ENCODE measurements at regions not wholly inside any gene's neighbourhood (a gene's known extent, or its start where the extent isn't known, plus 50 kb on each side); places are given as distances from the start of the nearest gene placed in this dataset.
A peak's percentile ranks its signal among the peaks of the same experiment; 100 is the strongest.
"Not testable (repeated sequence)": the region's sequence is repeated elsewhere in the genome, so short reads cannot be mapped to it uniquely, and the experiment has no call there.

- H3K4me3 ChIP-seq (ENCODE audit: low read depth, low read length) = no peak overlapping the region
- DNase-seq (ENCODE audit: low read depth) = no peak
- TF ChIP-seq POLR2A (IDR thresholded peaks at IDR 0.05; ENCODE audit: extremely low read depth, insufficient read length) (no peak), MYC (IDR thresholded peaks at IDR 0.05; ENCODE audit: low read depth, low read length) (no peak), MAX (IDR thresholded peaks at IDR 0.05; ENCODE audit: low read depth, low read length) (no peak), CTCF (IDR thresholded peaks at IDR 0.05; ENCODE audit: low read depth, low read length) (no peak)
Observed at GRCh38 chr15:92728266-92728665, 72.7 kb upstream of the FAM174B start.

GRCh38 chr15:92733090-92733933, 77.7 kb upstream of the FAM174B start:
- DNase-seq (ENCODE audit: low read depth) = peak; percentile 58
- no peak for TF ChIP-seq POLR2A (IDR thresholded peaks at IDR 0.05; ENCODE audit: extremely low read depth, insufficient read length)
- TF ChIP-seq MYC (IDR thresholded peaks at IDR 0.05; ENCODE audit: low read depth, low read length) = no peak
- no peak for TF ChIP-seq MAX (IDR thresholded peaks at IDR 0.05; ENCODE audit: low read depth, low read length)
- no peak for TF ChIP-seq CTCF (IDR thresholded peaks at IDR 0.05; ENCODE audit: low read depth, low read length)
- H3K4me3 ChIP-seq (ENCODE audit: low read depth, low read length) = no peak overlapping the region

- TF ChIP-seq POLR2A (IDR thresholded peaks at IDR 0.05; ENCODE audit: extremely low read depth, insufficient read length) (no peak), CTCF (IDR thresholded peaks at IDR 0.05; ENCODE audit: low read depth, low read length) (no peak)
- no peak overlapping the region for H3K4me3 ChIP-seq (ENCODE audit: low read depth, low read length)
- DNase-seq (ENCODE audit: low read depth) = no peak
Observed at GRCh38 chr15:92733934-92734521, 78.5 kb upstream of the FAM174B start.

GRCh38 chr15:92739246-92739645, 83.7 kb upstream of the FAM174B start:
- DNase-seq (ENCODE audit: low read depth); H3K4me3 ChIP-seq (ENCODE audit: low read depth, low read length): not testable (repeated sequence)

GRCh38 chr15:92745845-92746271, 90.3 kb upstream of the FAM174B start:
- no peak for TF ChIP-seq POLR2A (IDR thresholded peaks at IDR 0.05; ENCODE audit: extremely low read depth, insufficient read length)
- TF ChIP-seq MAX (IDR thresholded peaks at IDR 0.05; ENCODE audit: low read depth, low read length) = no peak
- TF ChIP-seq MYC (IDR thresholded peaks at IDR 0.05; ENCODE audit: low read depth, low read length) = no peak
- TF ChIP-seq CTCF (IDR thresholded peaks at IDR 0.05; ENCODE audit: low read depth, low read length) = no peak
- H3K4me3 ChIP-seq (ENCODE audit: low read depth, low read length) = no peak overlapping the region
- no peak for DNase-seq (ENCODE audit: low read depth)

GRCh38 chr15:92747047-92747446, 91.5 kb upstream of the FAM174B start:
- DNase-seq (ENCODE audit: low read depth) = no peak
- TF ChIP-seq POLR2A (IDR thresholded peaks at IDR 0.05; ENCODE audit: extremely low read depth, insufficient read length) = no peak
- TF ChIP-seq MAX (IDR thresholded peaks at IDR 0.05; ENCODE audit: low read depth, low read length) = no peak
- no peak for TF ChIP-seq CTCF (IDR thresholded peaks at IDR 0.05; ENCODE audit: low read depth, low read length)
- TF ChIP-seq MYC (IDR thresholded peaks at IDR 0.05; ENCODE audit: low read depth, low read length) = no peak
- H3K4me3 ChIP-seq (ENCODE audit: low read depth, low read length) = no peak overlapping the region
